ENCODE measurements at regions not wholly inside any gene's neighbourhood (a gene's known extent, or its start where the extent isn't known, plus 50 kb on each side); places are given as distances from the start of the nearest gene placed in this dataset.

DNA sequence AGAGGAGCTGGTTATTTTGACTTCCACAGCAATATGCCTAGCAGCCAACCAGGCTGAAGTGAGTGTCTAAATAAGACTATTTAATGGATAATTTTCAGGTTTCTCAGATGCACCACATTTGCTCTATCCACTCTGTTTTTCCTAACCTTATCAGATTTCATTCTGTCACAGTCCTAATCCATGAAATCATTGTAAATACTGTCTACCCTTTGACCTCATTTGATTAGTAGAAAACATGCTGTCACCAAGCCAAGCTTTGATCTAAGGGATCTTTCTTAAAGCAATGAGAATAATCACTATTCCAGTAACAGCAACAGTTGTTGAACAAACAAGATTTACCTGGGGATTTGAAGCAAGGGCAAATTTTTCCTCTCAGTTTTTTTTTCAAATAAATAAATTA lies 595.6 kb downstream of the LTN1 start:
- TF ChIP-seq, protein P1, sequence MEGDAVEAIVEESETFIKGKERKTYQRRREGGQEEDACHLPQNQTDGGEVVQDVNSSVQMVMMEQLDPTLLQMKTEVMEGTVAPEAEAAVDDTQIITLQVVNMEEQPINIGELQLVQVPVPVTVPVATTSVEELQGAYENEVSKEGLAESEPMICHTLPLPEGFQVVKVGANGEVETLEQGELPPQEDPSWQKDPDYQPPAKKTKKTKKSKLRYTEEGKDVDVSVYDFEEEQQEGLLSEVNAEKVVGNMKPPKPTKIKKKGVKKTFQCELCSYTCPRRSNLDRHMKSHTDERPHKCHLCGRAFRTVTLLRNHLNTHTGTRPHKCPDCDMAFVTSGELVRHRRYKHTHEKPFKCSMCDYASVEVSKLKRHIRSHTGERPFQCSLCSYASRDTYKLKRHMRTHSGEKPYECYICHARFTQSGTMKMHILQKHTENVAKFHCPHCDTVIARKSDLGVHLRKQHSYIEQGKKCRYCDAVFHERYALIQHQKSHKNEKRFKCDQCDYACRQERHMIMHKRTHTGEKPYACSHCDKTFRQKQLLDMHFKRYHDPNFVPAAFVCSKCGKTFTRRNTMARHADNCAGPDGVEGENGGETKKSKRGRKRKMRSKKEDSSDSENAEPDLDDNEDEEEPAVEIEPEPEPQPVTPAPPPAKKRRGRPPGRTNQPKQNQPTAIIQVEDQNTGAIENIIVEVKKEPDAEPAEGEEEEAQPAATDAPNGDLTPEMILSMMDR (IDR thresholded peaks at IDR 0.05; ENCODE audit: borderline replicate concordance, extremely low read depth, low read length, poor library complexity, severe bottlenecking) = no peak
- no peak for TF ChIP-seq EZH2 (IDR thresholded peaks at IDR 0.05; ENCODE audit: borderline replicate concordance, low read depth, low read length, severe bottlenecking)
